Inflammatory macrophage (primary cell): ENCODE measurements at regions not wholly inside any gene's neighbourhood (a gene's known extent, or its start where the extent isn't known, plus 50 kb on each side); places are given as distances from the start of the nearest gene placed in this dataset.
"Not testable (repeated sequence)": the region's sequence is repeated elsewhere in the genome, so short reads cannot be mapped to it uniquely, and the experiment has no call there.

ENCODE experiments used
- DNase-seq, 2 donors: peaks; one replicate each; pipeline ENCODE4 v3.0.0-alpha.2; 2020 to 2022

- DNase-seq = no peak
These were observed 380.8 kb upstream of the ACVR2A start for GRCh38 chr2:147463881-147464520.

GRCh38 chr2:147460155-147460554 is 384.7 kb upstream of the ACVR2A start:
- DNase-seq = peak; percentile 48 to 67

GRCh38 chr2:147456779-147457178 is 388.1 kb upstream of the ACVR2A start:
- no peak for DNase-seq

GRCh38 chr2:147451902-147452515 is 392.8 kb upstream of the ACVR2A start:
- no peak for DNase-seq

- no peak for DNase-seq
These were observed 393.9 kb upstream of the ACVR2A start for GRCh38 chr2:147450661-147451510.

GRCh38 chr2:147449323-147449991 is 395.4 kb upstream of the ACVR2A start:
- DNase-seq = no peak

GRCh38 chr2:147442816-147443215 is 402.0 kb upstream of the ACVR2A start:
- DNase-seq = no peak

- DNase-seq = peak; percentile 11 to 33
These were observed 403.6 kb upstream of the ACVR2A start for GRCh38 chr2:147441182-147441581.

GRCh38 chr2:147440734-147441133 is 404.1 kb upstream of the ACVR2A start:
- DNase-seq = no peak

GRCh38 chr2:147439986-147440385 is 404.8 kb upstream of the ACVR2A start:
- no peak for DNase-seq

GRCh38 chr2:147438882-147439281 is 405.9 kb upstream of the ACVR2A start:
- DNase-seq = no peak

- no peak for DNase-seq
These were observed 411.0 kb upstream of the ACVR2A start for GRCh38 chr2:147433822-147434221.

GRCh38 chr2:147430408-147430807 is 414.4 kb upstream of the ACVR2A start:
- DNase-seq = no peak

- no peak for DNase-seq
These were observed 416.6 kb upstream of the ACVR2A start for GRCh38 chr2:147428120-147428747.

GRCh38 chr2:147425437-147426029 is 419.3 kb upstream of the ACVR2A start:
- peak; percentile 51 to 54 for DNase-seq

GRCh38 chr2:147424766-147425165 is 420.1 kb upstream of the ACVR2A start:
- peak in 1 of 2 donors; percentile 2 for DNase-seq

- DNase-seq = no peak
These were observed 423.7 kb upstream of the ACVR2A start for GRCh38 chr2:147420947-147421675.

- no peak for DNase-seq
These were observed 424.3 kb upstream of the ACVR2A start for GRCh38 chr2:147420517-147420916.

GRCh38 chr2:147416099-147416498 is 428.7 kb upstream of the ACVR2A start:
- no peak for DNase-seq

- not testable (repeated sequence) for DNase-seq
These were observed 430.2 kb upstream of the ACVR2A start for GRCh38 chr2:147414656-147415055.

GRCh38 chr2:147408357-147408756 is 436.5 kb upstream of the ACVR2A start:
- DNase-seq = no peak
